ENCODE measurements at regions not wholly inside any gene's neighbourhood (a gene's known extent, or its start where the extent isn't known, plus 50 kb on each side); places are given as distances from the start of the nearest gene placed in this dataset.

DNA sequence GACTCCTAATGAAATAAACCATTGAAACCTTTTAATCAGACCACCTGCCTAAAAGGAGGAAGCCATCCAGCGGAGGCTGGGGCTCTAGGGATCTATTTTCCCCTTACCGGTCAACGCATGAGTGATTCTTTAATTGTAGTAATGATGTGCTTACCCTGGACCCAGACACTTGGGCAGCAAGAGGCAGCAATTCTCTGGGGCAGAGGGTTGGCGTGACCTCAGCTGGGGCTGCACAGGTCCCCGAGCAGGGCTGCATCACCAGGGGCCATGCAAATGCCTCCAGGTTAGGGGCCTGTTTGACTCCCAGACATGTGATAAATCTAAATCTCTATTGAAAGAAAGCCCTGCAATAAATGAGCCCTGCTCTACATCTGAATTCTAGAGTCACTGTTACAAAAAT lies 194.2 kb upstream of the TSHZ3 start:
- ATAC-seq: no peak
- H3K4me3 ChIP-seq (replicated peaks in 1 of 3; ENCODE audit: insufficient read depth in 1 of 3, low read depth in 2 of 3, low read length in 3 of 3): no peak overlapping the region
- TF ChIP-seq ZNF724P (CRISPR knock-in tag; IDR thresholded peaks at IDR 0.05; ENCODE audit: borderline replicate concordance): no peak
- no peak for TF ChIP-seq HNF4A (CRISPR knock-in tag; IDR thresholded peaks at IDR 0.05)
- TF ChIP-seq NR2C2 (CRISPR knock-in tag; IDR thresholded peaks at IDR 0.05; ENCODE audit: borderline replicate concordance): no peak
- H3K9me3 ChIP-seq (ENCODE audit: low read length): peaks cover 96% of the 10 kb centered on the region
- POLR2A ChIA-PET: no interaction called here
- no peak for DNase-seq (ENCODE audit: low spot score)
- BruUV-seq (replicated peaks): no TSS peak
- intact Hi-C loops (cut with micrococcal nuclease; ENCODE audit: unreplicated experiment): no loop called here
- no peaks in the 10 kb centered on the region for H3K79me2 ChIP-seq (ENCODE audit: insufficient read depth, low read length)
- CTCF ChIA-PET (ENCODE audit: low intra/inter-chr PET ratio, low total read pairs): no interaction called here
- H3K36me3 ChIP-seq (replicated peaks in 1 of 2; ENCODE audit: control insufficient read depth in 1 of 2, insufficient read depth in 2 of 2, low read length in 2 of 2): no peaks in the 10 kb centered on the region
- H3K27me3 ChIP-seq (ENCODE audit: control insufficient read depth in 1 of 2, insufficient read depth in 2 of 2, low read length in 2 of 2): no peaks in the 10 kb centered on the region
- no peak overlapping the region for H3K4me2 ChIP-seq (ENCODE audit: low read depth, low read length)
- no peaks in the 10 kb centered on the region for H3K4me1 ChIP-seq (ENCODE audit: insufficient read depth, low read length)
- in situ Hi-C loops (cut with HindIII; ENCODE audit: extremely low pct_ligation_motif_present, low pct_unique_long_range_greater_than_20kb): no loop called here
- no peak overlapping the region for H3K9ac ChIP-seq (ENCODE audit: insufficient read depth, low read depth, low read length)
- WGBS (ENCODE audit: low lambda C conversion rate): 36% methylated on average over 5 of the region's 5 CpGs
- no peak for FAIRE-seq
- H3K27ac ChIP-seq (ENCODE audit: extremely low read length, insufficient read depth, low read length): no peak overlapping the region
- no peak overlapping the region for H2AFZ ChIP-seq (ENCODE audit: low read length)
- no peaks in the 10 kb centered on the region for H4K20me1 ChIP-seq (ENCODE audit: insufficient read depth, low read length)

DNA sequence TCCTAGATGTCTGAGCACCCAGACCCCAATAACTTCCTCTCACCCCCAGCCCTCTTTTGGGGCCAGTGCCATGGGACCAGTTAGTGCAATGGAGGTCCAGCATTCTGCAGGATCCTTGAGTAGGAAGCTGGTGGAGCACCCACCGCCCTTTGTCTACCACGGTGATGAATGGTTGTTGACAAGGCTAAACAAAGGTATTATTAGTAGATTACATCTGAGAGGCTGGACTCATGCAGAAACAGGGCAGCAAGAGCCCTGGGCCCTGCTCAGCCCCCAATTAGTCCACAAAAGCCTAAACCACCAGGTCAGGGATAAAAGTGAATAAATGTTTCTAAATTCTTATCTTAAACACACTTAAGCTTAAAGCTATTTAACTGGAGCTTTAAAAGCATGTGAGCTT lies 196.5 kb upstream of the TSHZ3 start:
- BruUV-seq (replicated peaks): no TSS peak
- H3K36me3 ChIP-seq (replicated peaks in 1 of 2; ENCODE audit: control insufficient read depth in 1 of 2, insufficient read depth in 2 of 2, low read length in 2 of 2): no peaks in the 10 kb centered on the region
- in situ Hi-C loops (cut with HindIII; ENCODE audit: extremely low pct_ligation_motif_present, low pct_unique_long_range_greater_than_20kb) (no loop called here), intact Hi-C loops (cut with micrococcal nuclease; ENCODE audit: unreplicated experiment) (no loop called here)
- H3K4me2 ChIP-seq (ENCODE audit: low read depth, low read length): no peak overlapping the region
- TF ChIP-seq SMC3 (IDR thresholded peaks at IDR 0.05; ENCODE audit: low read length) (no peak), RFXANK (CRISPR knock-in tag; IDR thresholded peaks at IDR 0.05) (no peak), PHF21A (CRISPR knock-in tag; IDR thresholded peaks at IDR 0.05) (no peak), SUZ12 (IDR thresholded peaks at IDR 0.05; ENCODE audit: low read depth, low read length) (no peak), KLF12 (CRISPR knock-in tag; IDR thresholded peaks at IDR 0.05; ENCODE audit: borderline replicate concordance) (no peak), RARG (CRISPR knock-in tag; IDR thresholded peaks at IDR 0.05; ENCODE audit: low read depth) (no peak), NR2C2 (CRISPR knock-in tag; IDR thresholded peaks at IDR 0.05; ENCODE audit: borderline replicate concordance) (no peak), ZNF878 (CRISPR knock-in tag; IDR thresholded peaks at IDR 0.05) (no peak), HNRNPUL1 (IDR thresholded peaks at IDR 0.05; ENCODE audit: low read depth, low read length) (no peak), ZNF451 (CRISPR knock-in tag; IDR thresholded peaks at IDR 0.05) (no peak)
- TF ChIP-seq, protein P1, sequence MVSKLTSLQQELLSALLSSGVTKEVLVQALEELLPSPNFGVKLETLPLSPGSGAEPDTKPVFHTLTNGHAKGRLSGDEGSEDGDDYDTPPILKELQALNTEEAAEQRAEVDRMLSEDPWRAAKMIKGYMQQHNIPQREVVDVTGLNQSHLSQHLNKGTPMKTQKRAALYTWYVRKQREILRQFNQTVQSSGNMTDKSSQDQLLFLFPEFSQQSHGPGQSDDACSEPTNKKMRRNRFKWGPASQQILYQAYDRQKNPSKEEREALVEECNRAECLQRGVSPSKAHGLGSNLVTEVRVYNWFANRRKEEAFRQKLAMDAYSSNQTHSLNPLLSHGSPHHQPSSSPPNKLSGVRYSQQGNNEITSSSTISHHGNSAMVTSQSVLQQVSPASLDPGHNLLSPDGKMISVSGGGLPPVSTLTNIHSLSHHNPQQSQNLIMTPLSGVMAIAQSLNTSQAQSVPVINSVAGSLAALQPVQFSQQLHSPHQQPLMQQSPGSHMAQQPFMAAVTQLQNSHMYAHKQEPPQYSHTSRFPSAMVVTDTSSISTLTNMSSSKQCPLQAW (CRISPR knock-in tag; IDR thresholded peaks at IDR 0.05): no peak
- FAIRE-seq (no peak), ATAC-seq (no peak), DNase-seq (ENCODE audit: low spot score) (no peak)
- H2AFZ ChIP-seq (ENCODE audit: low read length): no peak overlapping the region
- no peak overlapping the region for H3K27ac ChIP-seq (ENCODE audit: extremely low read length, insufficient read depth, low read length)
- no peak overlapping the region for H3K9ac ChIP-seq (ENCODE audit: insufficient read depth, low read depth, low read length)
- no peaks in the 10 kb centered on the region for H3K27me3 ChIP-seq (ENCODE audit: control insufficient read depth in 1 of 2, insufficient read depth in 2 of 2, low read length in 2 of 2)
- 0% methylated on average over 1 of the region's 2 CpGs for WGBS (ENCODE audit: low lambda C conversion rate)
- no peaks in the 10 kb centered on the region for H3K4me1 ChIP-seq (ENCODE audit: insufficient read depth, low read length)
- no peaks in the 10 kb centered on the region for H4K20me1 ChIP-seq (ENCODE audit: insufficient read depth, low read length)
- no peak overlapping the region for H3K4me3 ChIP-seq (replicated peaks in 1 of 3; ENCODE audit: insufficient read depth in 1 of 3, low read depth in 2 of 3, low read length in 3 of 3)
- POLR2A ChIA-PET: no interaction called here
- H3K9me3 ChIP-seq (ENCODE audit: low read length): peaks cover 99% of the 10 kb centered on the region
- no peaks in the 10 kb centered on the region for H3K79me2 ChIP-seq (ENCODE audit: insufficient read depth, low read length)
- CTCF ChIA-PET (ENCODE audit: low intra/inter-chr PET ratio, low total read pairs): no interaction called here

All from HepG2 (cell line).